ENCODE measurements at regions not wholly inside any gene's neighbourhood (a gene's known extent, or its start where the extent isn't known, plus 50 kb on each side); places are given as distances from the start of the nearest gene placed in this dataset.

DNA sequence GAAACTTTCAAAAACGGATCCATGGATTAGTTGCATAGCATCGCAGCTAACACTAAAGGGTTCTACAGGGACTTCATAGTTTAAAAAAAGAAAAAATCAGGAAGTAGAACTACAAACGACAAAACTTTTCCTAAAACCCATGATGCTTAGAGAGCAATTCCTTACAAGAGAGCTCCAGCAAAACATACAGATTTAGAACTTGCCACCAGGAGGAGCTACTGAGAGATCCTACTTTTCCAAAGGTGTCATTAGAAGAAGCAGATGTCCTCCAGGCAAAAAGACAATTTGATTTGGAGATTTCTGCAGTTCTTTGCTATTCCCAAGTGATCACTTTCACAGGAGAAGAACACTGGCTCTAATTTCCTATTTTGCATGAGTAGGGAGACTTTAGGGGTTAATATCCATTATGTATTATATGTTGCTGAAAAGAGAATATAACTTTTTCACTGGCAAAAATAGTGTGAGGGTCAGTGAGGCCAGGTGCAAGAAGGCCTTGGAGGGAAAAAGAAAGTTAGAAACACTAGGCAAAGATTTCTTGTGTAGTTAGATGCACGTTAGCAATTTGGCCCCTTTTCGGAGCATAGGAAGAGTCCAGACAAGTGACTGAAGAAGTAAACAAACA, 436.2 kb downstream of the SUCLG1 start:
- TF ChIP-seq MYC (IDR thresholded peaks at IDR 0.05; ENCODE audit: insufficient read depth, insufficient read length, insufficient replicate concordance, low read length, severe bottlenecking) = no peak
- TF ChIP-seq CHD2 (IDR thresholded peaks at IDR 0.05; ENCODE audit: borderline replicate concordance, low read depth, low read length) = no peak
